ENCODE measurements at regions not wholly inside any gene's neighbourhood (a gene's known extent, or its start where the extent isn't known, plus 50 kb on each side); places are given as distances from the start of the nearest gene placed in this dataset.

DNA sequence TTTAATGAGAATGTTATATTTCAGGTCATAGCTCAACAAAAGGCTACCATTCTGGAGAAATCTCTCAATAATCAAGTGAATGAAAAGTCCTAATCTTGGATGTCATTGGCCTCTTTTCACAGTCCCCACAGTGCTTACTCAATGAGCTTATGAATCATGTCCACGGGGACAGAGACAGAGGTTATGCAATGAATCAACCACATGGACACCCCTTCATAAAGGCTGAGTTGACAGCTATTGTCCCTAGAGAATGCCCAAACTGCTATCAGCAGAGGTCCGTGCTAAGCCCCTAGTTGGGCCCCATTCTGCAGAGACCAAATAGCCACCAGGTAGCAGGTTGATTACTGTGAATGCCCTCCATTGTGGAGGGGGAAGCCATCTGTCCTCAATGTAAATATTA lies 158.1 kb downstream of the LHFPL1 start:
- Histone ChIP-seq H4K20me1 (ENCODE audit: insufficient read depth, low read length) (no peaks in the 10 kb centered on the region), H3K9me2 (replicated peaks; ENCODE audit: insufficient read depth, low read length) (no peaks in the 10 kb centered on the region), H3K4me2 (ENCODE audit: low read depth, low read length) (no peak overlapping the region), H3F3A (ENCODE audit: insufficient read depth, low read length) (no peaks in the 10 kb centered on the region), H3K4me3 (ENCODE audit: low read length) (no peak overlapping the region), H3K9me3 (replicated peaks; ENCODE audit: insufficient read depth, low read length) (no peaks in the 10 kb centered on the region), H3K79me2 (ENCODE audit: low read length) (no peaks in the 10 kb centered on the region), H3K27me3 (replicated peaks; ENCODE audit: insufficient read depth, low read length) (no peaks in the 10 kb centered on the region), H3K4me1 (ENCODE audit: low read length) (no peaks in the 10 kb centered on the region), H3K27ac (ENCODE audit: low read length) (no peak overlapping the region), H3K9ac (ENCODE audit: low read length) (no peak overlapping the region), H3K36me3 (replicated peaks; ENCODE audit: insufficient read depth, low read length) (no peaks in the 10 kb centered on the region), H2AFZ (ENCODE audit: low read length) (no peak overlapping the region)
- TF ChIP-seq EZH2phosphoT487 (IDR thresholded peaks at IDR 0.05; ENCODE audit: low read length) (no peak), EZH2 (optimal IDR thresholded peaks at IDR 0.05; ENCODE audit: low read depth, low read length) (no peak)
- TF ChIP-seq, protein P1, sequence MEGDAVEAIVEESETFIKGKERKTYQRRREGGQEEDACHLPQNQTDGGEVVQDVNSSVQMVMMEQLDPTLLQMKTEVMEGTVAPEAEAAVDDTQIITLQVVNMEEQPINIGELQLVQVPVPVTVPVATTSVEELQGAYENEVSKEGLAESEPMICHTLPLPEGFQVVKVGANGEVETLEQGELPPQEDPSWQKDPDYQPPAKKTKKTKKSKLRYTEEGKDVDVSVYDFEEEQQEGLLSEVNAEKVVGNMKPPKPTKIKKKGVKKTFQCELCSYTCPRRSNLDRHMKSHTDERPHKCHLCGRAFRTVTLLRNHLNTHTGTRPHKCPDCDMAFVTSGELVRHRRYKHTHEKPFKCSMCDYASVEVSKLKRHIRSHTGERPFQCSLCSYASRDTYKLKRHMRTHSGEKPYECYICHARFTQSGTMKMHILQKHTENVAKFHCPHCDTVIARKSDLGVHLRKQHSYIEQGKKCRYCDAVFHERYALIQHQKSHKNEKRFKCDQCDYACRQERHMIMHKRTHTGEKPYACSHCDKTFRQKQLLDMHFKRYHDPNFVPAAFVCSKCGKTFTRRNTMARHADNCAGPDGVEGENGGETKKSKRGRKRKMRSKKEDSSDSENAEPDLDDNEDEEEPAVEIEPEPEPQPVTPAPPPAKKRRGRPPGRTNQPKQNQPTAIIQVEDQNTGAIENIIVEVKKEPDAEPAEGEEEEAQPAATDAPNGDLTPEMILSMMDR (IDR thresholded peaks at IDR 0.05; ENCODE audit: low read length) = no peak
- DNase-seq = no peak

DNA sequence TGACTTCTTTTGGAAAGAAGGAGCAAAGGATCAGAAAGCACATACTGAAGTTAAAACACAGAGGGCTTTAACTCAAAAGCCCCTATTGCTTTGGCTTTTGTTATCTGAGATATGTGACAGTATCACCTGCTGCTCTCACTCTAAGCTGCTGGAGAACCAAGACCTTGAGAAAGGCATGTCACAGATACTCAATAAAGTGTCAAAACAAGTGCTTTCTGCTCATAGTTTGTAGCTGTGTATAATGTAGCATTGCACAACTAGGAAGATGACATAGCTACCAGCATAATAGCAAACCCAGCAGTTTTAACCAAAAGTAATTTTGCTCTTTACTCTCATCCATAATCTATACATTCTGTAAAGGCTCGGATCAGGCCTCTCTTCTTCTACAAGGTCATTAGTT lies 159.6 kb downstream of the LHFPL1 start:
- TF ChIP-seq, protein P1 (IDR thresholded peaks at IDR 0.05; ENCODE audit: low read length) = no peak
- TF ChIP-seq EZH2phosphoT487 (IDR thresholded peaks at IDR 0.05; ENCODE audit: low read length) (no peak), EZH2 (optimal IDR thresholded peaks at IDR 0.05; ENCODE audit: low read depth, low read length) (no peak)
- no peak overlapping the region for H3K27ac ChIP-seq (ENCODE audit: low read length)

DNA sequence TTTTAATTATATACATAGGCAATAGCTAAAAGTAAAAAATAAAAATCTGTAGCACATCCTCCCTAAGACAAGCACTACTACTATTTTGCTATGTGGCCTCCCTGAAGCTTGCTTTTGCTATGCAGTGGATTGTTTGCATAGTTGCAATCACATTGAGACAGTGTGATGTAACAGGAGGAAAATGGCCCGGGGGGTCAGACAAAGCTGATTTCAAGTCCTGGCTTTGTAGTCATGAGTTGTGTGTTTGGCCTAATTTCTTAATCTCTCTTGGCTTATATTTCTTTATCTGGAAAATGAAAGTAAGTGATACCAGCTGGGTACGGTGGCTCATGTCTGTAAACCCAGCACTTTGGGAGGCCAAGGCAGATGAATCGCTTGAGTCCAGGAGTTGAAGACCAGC lies 166.6 kb downstream of the LHFPL1 start:
- no peak overlapping the region for H2AFZ ChIP-seq (ENCODE audit: low read length)
- no peaks in the 10 kb centered on the region for H3K9me3 ChIP-seq (replicated peaks; ENCODE audit: insufficient read depth, low read length)
- no peak overlapping the region for H3K4me3 ChIP-seq (ENCODE audit: low read length)
- H3K9me2 ChIP-seq (replicated peaks; ENCODE audit: insufficient read depth, low read length) = no peaks in the 10 kb centered on the region
- no peak overlapping the region for H3K4me2 ChIP-seq (ENCODE audit: low read depth, low read length)
- H3K36me3 ChIP-seq (replicated peaks; ENCODE audit: insufficient read depth, low read length) = no peaks in the 10 kb centered on the region
- TF ChIP-seq EZH2 (optimal IDR thresholded peaks at IDR 0.05; ENCODE audit: low read depth, low read length) = no peak
- TF ChIP-seq, protein P1 (IDR thresholded peaks at IDR 0.05; ENCODE audit: low read length) = no peak
- TF ChIP-seq EZH2phosphoT487 (IDR thresholded peaks at IDR 0.05; ENCODE audit: low read length) = no peak
- H3K27ac ChIP-seq (ENCODE audit: low read length) = no peak overlapping the region
- no peak overlapping the region for H3K9ac ChIP-seq (ENCODE audit: low read length)
- no peak for DNase-seq
- no peaks in the 10 kb centered on the region for H3K27me3 ChIP-seq (replicated peaks; ENCODE audit: insufficient read depth, low read length)
- no peaks in the 10 kb centered on the region for H3F3A ChIP-seq (ENCODE audit: insufficient read depth, low read length)
- no peaks in the 10 kb centered on the region for H3K4me1 ChIP-seq (ENCODE audit: low read length)
- H3K79me2 ChIP-seq (ENCODE audit: low read length) = no peaks in the 10 kb centered on the region
- no peaks in the 10 kb centered on the region for H4K20me1 ChIP-seq (ENCODE audit: insufficient read depth, low read length)

More for the DNA sequence above, 159.6 kb downstream of the LHFPL1 start:
- no peaks in the 10 kb centered on the region for H3K9me3 ChIP-seq (replicated peaks; ENCODE audit: insufficient read depth, low read length)
- no peak overlapping the region for H2AFZ ChIP-seq (ENCODE audit: low read length)
- H3K9me2 ChIP-seq (replicated peaks; ENCODE audit: insufficient read depth, low read length) = no peaks in the 10 kb centered on the region
- H3K4me2 ChIP-seq (ENCODE audit: low read depth, low read length) = no peak overlapping the region
- H3K4me1 ChIP-seq (ENCODE audit: low read length) = no peaks in the 10 kb centered on the region
- H3K27me3 ChIP-seq (replicated peaks; ENCODE audit: insufficient read depth, low read length) = no peaks in the 10 kb centered on the region
- DNase-seq = no peak
- no peak overlapping the region for H3K9ac ChIP-seq (ENCODE audit: low read length)
- H3K4me3 ChIP-seq (ENCODE audit: low read length) = no peak overlapping the region
- H3K36me3 ChIP-seq (replicated peaks; ENCODE audit: insufficient read depth, low read length) = no peaks in the 10 kb centered on the region
- H3F3A ChIP-seq (ENCODE audit: insufficient read depth, low read length) = no peaks in the 10 kb centered on the region
- no peaks in the 10 kb centered on the region for H4K20me1 ChIP-seq (ENCODE audit: insufficient read depth, low read length)
- H3K79me2 ChIP-seq (ENCODE audit: low read length) = no peaks in the 10 kb centered on the region
